Astrocyte (in vitro differentiated cells and primary cell): ENCODE measurements at regions not wholly inside any gene's neighbourhood (a gene's known extent, or its start where the extent isn't known, plus 50 kb on each side); places are given as distances from the start of the nearest gene placed in this dataset.
"Not testable (repeated sequence)": the region's sequence is repeated elsewhere in the genome, so short reads cannot be mapped to it uniquely, and the experiment has no call there.

ENCODE experiments used
- EZH2 ChIP-seq: IDR thresholded peaks from 2 replicates; pipeline ENCODE4 v1.6.1; 2012; ENCODE audit warnings: mild to moderate bottlenecking, low read length, inconsistent platforms; ENCODE audit not compliant: insufficient read depth
- TF ChIP-seq, protein P1 (sequence below): IDR thresholded peaks from 2 replicates; pipeline ENCODE4 v1.5.1; 2011; ENCODE audit warnings: low read depth, mild to moderate bottlenecking, inconsistent platforms, low read length, moderate library complexity; ENCODE audit not compliant: insufficient read depth

DNA sequence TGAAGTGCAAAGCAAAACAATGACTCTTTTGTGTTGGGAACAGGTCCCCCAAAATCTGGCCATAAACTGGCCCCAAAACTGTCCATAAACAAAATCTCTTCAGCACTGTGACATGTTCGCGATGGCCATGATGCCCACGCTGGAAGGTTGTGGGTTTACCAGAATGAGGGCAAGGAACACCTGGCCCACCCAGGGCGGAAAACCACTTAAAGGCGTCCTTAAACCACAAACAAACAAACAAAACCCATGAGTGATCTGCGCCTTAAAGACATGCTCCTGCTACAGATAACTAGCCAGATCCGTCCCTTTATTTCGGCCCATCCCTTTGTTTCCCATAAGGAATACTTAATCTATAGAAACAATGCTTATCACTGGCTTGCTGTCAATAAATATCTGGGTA lies 1460.9 kb upstream of the SEL1L start:
- TF ChIP-seq, protein P1, sequence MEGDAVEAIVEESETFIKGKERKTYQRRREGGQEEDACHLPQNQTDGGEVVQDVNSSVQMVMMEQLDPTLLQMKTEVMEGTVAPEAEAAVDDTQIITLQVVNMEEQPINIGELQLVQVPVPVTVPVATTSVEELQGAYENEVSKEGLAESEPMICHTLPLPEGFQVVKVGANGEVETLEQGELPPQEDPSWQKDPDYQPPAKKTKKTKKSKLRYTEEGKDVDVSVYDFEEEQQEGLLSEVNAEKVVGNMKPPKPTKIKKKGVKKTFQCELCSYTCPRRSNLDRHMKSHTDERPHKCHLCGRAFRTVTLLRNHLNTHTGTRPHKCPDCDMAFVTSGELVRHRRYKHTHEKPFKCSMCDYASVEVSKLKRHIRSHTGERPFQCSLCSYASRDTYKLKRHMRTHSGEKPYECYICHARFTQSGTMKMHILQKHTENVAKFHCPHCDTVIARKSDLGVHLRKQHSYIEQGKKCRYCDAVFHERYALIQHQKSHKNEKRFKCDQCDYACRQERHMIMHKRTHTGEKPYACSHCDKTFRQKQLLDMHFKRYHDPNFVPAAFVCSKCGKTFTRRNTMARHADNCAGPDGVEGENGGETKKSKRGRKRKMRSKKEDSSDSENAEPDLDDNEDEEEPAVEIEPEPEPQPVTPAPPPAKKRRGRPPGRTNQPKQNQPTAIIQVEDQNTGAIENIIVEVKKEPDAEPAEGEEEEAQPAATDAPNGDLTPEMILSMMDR, result not testable (repeated sequence)
- TF ChIP-seq EZH2, result not testable (repeated sequence)
